Colonic mucosa (tissue), 4 donors: ENCODE measurements at regions not wholly inside any gene's neighbourhood (a gene's known extent, or its start where the extent isn't known, plus 50 kb on each side); places are given as distances from the start of the nearest gene placed in this dataset.

ENCODE experiments used
- DNase-seq: peaks from one replicate; pipeline ENCODE4 v3.0.0-alpha.2; 2020
- H3K27ac ChIP-seq: fragments of 200-600 bp; one replicate; pipeline ENCODE4 v1.8.0; 2021
- H3K27me3 ChIP-seq: fragments of 200-600 bp; one replicate; pipeline ENCODE4 v1.8.0; 2021
- H3K36me3 ChIP-seq: fragments of 200-600 bp; one replicate; pipeline ENCODE4 v1.8.0; 2021
- H3K4me1 ChIP-seq: fragments of 200-600 bp; one replicate; pipeline ENCODE4 v1.8.0; 2021; ENCODE audit warnings: mild to moderate bottlenecking
- H3K4me3 ChIP-seq: fragments of 200-600 bp; one replicate; pipeline ENCODE4 v1.8.0; 2021
- H3K9ac ChIP-seq, 2 donors: one replicate each; pipeline ENCODE4 v1.7.0; 2013; ENCODE audit warnings: control low read depth in 2 of 2, low read depth in 2 of 2, low read length in 2 of 2
- H3K9me3 ChIP-seq: fragments of 200-600 bp; one replicate; pipeline ENCODE4 v1.8.0; 2021
- CTCF ChIP-seq: fragments of 200-600 bp; IDR thresholded peaks from one replicate; pipeline ENCODE4 v1.8.0; 2022; ENCODE audit warnings: antibody characterized with exemption, mild to moderate bottlenecking
- intact Hi-C: fragments of 100-400 bp; cut with DNase I; formaldehyde crosslinking; loops from one replicate; pipeline ENCODE4 v1.14.1; 2022
- donor health status: healthy.
- donor health status: DM: no; HTN: no; CAD: no.
- donor health status: DM: no; HTN: no; CAD: no.

GRCh38 chr18:67670024-67670543 lies 153.6 kb upstream of the DSEL start:
- DNase-seq: no peak
- H3K9me3 ChIP-seq: no peaks in the 10 kb centered on the region
- no peak overlapping the region for H3K4me3 ChIP-seq
- no peak overlapping the region for H3K27ac ChIP-seq
- H3K4me1 ChIP-seq: no peaks in the 10 kb centered on the region
- H3K36me3 ChIP-seq: no peaks in the 10 kb centered on the region
- intact Hi-C loops: no loop called here
- TF ChIP-seq CTCF: no peak
- H3K9ac ChIP-seq: no peak overlapping the region
- H3K27me3 ChIP-seq: no peaks in the 10 kb centered on the region

DNA sequence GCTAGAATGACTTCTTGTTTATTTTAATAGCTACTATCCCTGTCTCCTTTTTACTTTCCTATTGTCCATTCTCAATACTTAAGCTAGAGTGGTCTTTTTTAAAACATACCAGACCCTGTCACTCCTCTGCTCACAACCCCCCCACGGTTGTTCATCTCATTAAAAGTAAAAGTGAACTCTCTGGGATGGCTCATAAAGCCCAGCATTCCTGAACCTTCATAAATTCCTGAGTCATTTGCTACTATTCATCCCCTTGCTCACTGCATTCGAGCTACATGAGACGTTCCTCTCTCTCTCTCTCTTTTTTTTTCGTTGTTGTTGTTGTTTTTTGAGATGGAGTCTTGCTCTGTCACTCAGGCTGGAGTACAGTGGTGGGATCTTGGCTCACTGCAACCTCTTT lies 148.7 kb upstream of the DSEL start:
- H3K36me3 ChIP-seq: no peaks in the 10 kb centered on the region
- no peaks in the 10 kb centered on the region for H3K27me3 ChIP-seq
- H3K9ac ChIP-seq: no peak overlapping the region
- intact Hi-C loops: no loop called here
- H3K4me3 ChIP-seq: no peak overlapping the region
- no peak overlapping the region for H3K27ac ChIP-seq
- no peak for TF ChIP-seq CTCF
- H3K4me1 ChIP-seq: no peaks in the 10 kb centered on the region
- H3K9me3 ChIP-seq: no peaks in the 10 kb centered on the region
- no peak for DNase-seq

DNA sequence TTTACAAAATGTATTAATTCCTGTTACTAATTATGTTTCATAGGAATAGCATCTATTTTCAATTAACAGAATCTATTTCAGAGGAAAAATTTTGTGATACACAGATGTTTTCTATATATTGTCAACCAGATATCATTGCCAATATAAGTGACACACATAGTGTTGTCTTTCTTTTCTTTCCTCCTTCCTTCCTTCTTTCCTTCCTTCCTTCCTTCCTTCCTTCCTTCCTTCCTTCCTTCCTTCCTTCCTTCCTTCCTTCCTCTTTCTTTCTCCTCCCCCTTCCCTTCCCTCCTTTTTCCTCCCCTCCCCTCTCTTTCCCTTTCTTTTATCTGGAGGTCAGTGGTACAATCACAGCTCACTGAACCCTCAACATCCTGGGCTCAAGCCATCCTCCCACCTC lies 146.5 kb upstream of the DSEL start:
- intact Hi-C loops: no loop called here
- TF ChIP-seq CTCF: no peak
- no peak overlapping the region for H3K4me3 ChIP-seq

GRCh38 chr18:67661555-67661954 lies 145.0 kb upstream of the DSEL start:
- Histone ChIP-seq H3K36me3 (no peaks in the 10 kb centered on the region), H3K27ac (no peak overlapping the region), H3K4me3 (no peak overlapping the region), H3K27me3 (no peaks in the 10 kb centered on the region), H3K4me1 (no peaks in the 10 kb centered on the region), H3K9ac (no peak overlapping the region), H3K9me3 (no peaks in the 10 kb centered on the region)
- TF ChIP-seq CTCF: no peak
- intact Hi-C loops: no loop called here
- DNase-seq: no peak

More for the DNA sequence above, 146.5 kb upstream of the DSEL start:
- H3K27ac ChIP-seq: no peak overlapping the region
- no peaks in the 10 kb centered on the region for H3K9me3 ChIP-seq
- no peak overlapping the region for H3K9ac ChIP-seq
- no peak for DNase-seq
- no peaks in the 10 kb centered on the region for H3K27me3 ChIP-seq
- H3K4me1 ChIP-seq: no peaks in the 10 kb centered on the region
- no peaks in the 10 kb centered on the region for H3K36me3 ChIP-seq

DNA sequence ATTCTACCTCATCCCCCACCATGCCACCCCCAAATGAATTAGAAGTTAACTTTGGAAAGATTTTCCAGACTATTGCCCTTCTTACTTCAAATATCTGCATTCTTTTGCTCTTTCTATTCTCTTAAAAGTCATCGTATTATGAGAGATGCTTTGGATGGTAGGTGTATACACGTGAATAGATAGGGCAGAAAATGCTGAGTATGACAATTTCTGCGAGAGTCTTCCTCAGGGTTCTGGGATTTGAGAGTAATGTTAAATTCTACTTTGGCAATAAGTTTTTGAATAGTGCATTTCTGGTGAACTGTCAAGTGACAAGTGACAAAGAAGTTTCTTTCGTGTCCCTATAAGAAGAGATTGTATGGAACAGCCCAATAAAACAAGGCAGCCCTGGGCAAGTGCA lies 137.6 kb upstream of the DSEL start:
- no peaks in the 10 kb centered on the region for H3K27me3 ChIP-seq
- intact Hi-C loops: no loop called here
- no peaks in the 10 kb centered on the region for H3K4me1 ChIP-seq
- no peaks in the 10 kb centered on the region for H3K36me3 ChIP-seq
- no peaks in the 10 kb centered on the region for H3K9me3 ChIP-seq
- no peak overlapping the region for H3K4me3 ChIP-seq
- H3K27ac ChIP-seq: no peak overlapping the region
- DNase-seq: no peak
- no peak overlapping the region for H3K9ac ChIP-seq
- no peak for TF ChIP-seq CTCF

DNA sequence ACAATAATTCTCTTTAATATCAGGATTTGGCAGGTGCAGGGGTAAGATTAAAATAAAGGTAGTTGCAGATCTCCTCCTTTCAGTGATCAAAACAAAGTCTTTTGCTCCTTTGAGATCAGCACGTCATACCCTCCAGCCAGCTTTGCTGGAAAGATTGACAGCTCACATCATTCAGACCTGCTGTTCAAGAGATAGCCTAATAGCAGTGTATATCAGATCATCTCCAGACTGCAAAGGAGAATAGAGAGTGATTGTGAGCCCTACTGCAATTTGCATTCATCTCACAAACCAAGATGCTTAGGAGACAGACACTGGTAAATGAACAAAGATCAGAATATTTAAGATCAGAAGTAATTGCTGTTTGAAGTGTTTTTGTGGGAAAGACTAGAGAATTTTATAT lies 135.8 kb upstream of the DSEL start:
- H3K27me3 ChIP-seq: no peaks in the 10 kb centered on the region
- DNase-seq: no peak
- H3K4me1 ChIP-seq: no peaks in the 10 kb centered on the region
- H3K9me3 ChIP-seq: no peaks in the 10 kb centered on the region
- no peak overlapping the region for H3K27ac ChIP-seq
- H3K4me3 ChIP-seq: no peak overlapping the region
- intact Hi-C loops: no loop called here
- H3K9ac ChIP-seq: no peak overlapping the region
- TF ChIP-seq CTCF: no peak
- no peaks in the 10 kb centered on the region for H3K36me3 ChIP-seq
